GM19372 (cell line): ENCODE measurements at regions not wholly inside any gene's neighbourhood (a gene's known extent, or its start where the extent isn't known, plus 50 kb on each side); places are given as distances from the start of the nearest gene placed in this dataset.
"Not testable (repeated sequence)": the region's sequence is repeated elsewhere in the genome, so short reads cannot be mapped to it uniquely, and the experiment has no call there.

ENCODE experiments used
- ATAC-seq: cut with Tn5 transposase; IDR thresholded peaks from one replicate; pipeline ENCODE4 v1.9.1; 2021; ENCODE audit warnings: mild to moderate bottlenecking, low read depth, moderate library complexity; ENCODE audit not compliant: unreplicated experiment

DNA sequence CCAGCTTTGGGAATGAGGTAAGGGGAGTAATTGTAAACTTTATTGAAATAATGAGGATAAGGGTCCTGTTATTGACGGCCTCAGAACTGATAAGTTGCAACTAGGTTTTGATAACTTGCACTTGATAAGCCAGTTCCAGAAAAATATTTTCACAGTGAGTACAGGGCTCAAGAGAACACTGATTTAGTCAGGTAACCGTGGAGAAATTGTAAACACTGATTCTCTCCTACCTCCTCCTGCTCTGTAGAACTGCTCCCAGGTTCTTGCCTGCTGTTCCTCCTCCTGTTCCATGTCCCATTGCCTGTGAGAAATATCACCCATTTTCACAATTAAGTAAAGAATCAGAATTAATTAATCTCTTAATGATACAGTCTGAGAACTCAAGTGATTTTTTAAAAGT lies 55.0 kb upstream of the CXXC4 start:
- ATAC-seq, result no peak

DNA sequence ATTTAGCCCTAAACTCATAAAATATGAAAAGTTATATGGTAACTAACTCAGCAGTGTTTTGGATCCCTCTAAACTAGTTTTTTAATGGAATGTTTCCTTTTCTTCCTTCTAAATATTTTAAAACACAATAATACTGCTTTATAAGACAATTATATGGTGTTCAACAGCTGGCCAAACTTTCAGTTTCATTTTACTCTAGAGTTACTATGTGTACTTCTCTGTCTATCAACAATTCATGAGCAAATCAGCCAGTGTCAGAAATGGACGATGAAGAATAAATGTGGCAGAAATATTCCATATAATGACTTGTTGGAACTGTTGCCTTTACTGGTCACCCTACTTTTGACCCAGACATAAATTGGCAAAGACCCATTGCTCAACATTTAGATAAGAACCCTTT lies 64.8 kb upstream of the CXXC4 start:
- no peak for ATAC-seq

DNA sequence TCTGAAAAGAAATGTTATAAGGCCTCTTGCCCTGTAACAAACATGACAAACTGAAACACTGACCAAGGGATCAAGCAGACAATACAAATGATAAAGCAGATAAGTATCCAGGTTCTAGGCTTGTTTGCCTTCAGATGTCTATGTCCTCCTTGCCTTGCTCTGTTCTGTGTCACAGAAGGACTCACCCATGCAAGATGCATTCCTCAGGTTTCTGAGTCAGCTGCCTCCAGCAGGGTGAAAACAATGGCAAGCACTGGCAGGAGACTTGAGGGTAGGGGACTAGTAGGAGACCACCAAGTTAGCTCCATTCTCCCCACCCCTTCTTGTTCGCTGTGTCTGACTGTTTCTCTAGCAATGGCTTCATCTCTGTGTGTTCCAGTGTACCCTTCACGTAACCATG lies 76.6 kb upstream of the CXXC4 start:
- ATAC-seq, result no peak

DNA sequence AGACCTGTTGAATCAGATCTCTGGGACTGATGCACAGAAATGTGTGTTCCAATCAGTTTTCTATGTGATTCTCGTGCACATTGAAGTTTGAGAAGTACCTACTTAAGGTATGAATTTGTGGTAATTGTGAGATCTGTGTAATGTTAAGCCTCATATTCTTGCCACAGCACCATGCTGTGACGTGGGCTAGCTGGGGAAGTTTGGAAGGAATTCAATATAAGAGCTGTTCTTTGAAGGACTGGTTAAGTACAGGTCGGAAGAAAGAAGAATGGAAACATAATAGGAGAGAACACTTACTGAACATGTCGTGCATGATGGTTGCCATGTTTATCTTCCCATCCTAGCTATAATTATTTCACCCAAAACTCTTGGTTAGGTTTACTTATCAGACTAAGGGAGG lies 79.7 kb upstream of the CXXC4 start:
- no peak for ATAC-seq

DNA sequence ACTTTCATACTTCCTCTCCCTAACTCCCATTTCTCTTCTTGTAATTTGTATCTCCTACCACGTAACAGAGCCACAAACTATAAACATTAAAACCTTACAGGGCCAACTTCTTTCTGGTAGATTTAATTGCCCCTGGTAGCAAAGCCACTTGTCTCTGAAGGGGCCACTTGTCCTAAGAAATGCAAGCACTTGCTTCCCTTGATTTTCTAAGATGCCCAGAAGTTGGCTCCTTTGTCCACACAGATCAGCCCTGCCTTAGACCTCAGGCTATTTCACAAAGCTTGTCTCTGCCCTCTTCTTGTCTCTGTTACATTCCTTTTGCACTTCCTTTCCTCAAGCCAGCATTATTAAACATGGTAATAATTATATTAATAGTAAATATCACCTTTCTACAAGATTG lies 80.6 kb upstream of the CXXC4 start:
- no peak for ATAC-seq

DNA sequence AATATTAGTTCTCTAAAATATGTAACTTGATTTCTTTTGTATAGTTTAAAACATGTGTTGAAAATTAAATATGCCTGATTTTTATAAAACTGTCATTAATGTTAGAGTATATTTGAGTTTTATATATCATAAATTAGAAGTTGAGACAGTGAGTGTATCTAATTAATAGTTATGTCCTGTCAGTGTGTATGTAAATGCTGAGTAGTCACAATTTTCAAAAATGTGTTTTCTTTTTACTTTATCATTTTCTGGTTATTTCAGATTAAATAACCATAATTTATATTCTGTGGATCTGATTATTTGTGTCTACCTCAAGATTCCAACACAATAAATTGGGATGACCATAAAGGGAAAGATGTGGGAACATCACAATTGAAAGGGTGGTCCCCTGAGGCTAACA lies 82.7 kb upstream of the CXXC4 start:
- no peak for ATAC-seq

DNA sequence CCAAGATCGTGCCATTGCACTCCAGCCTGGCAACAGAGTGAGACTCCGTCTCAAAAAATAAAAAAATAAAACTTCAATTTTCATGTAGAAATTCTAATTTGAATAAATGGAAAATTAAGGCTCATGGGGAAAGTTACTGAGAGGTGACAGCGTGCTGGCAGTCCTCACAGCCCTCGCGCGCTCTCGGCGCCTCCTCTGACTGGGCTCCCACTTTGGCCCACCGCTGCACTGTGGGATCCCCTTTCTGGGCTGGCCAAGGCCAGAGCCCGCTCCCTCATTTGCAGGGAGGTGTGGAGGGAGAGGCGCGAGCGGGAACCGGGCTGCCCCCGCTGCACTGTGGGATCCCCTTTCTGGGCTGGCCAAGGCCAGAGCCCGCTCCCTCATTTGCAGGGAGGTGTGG lies 86.8 kb upstream of the CXXC4 start:
- ATAC-seq, result not testable (repeated sequence)

DNA sequence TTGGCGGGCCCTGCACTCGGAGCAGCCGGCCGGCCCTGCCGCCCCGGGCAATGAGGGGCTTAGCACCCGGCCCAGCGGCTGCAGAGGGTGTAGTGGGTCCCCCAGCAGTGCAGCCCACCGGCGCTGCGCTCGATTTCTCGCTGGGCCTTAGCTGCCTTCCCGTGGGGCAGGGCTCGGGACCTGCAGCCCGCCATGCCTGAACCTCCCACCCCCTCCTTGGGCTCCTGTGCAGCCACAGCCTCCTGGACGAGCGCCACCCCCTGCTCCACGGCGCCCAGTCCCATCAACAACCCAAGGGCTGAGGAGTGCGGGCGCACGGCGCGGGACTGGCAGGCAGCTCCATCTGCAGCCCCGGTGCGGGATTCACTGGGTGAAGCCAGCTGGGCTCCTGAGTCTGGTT lies 87.4 kb upstream of the CXXC4 start:
- not testable (repeated sequence) for ATAC-seq

DNA sequence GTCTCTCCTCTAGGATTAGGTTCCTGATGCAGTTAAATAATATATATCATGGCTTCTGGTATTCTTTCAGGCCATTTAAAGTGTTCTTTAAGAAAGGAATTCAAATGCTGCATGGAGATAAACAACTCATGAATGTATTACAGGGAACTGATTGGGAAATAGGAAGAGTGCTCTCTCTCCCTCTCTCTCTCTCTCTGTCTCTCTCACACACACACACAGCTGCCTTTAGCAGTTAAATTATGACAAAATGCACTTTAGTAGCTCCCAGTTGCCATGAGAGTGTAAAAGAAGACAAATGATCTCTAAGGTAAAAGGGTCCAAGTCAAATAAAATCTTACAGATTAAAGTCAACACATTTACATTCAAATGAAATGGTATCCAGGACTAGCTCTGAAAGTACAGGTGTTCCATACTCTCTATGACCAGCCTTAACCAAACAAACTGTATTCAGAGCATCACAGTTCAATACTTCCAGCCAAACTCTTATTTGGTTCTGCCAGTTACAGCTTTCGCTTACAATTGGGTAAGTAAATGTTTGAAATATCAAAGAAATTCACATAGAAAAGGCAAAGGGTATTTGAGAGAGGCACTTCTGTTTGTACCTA lies 94.7 kb upstream of the CXXC4 start:
- ATAC-seq, result no peak

DNA sequence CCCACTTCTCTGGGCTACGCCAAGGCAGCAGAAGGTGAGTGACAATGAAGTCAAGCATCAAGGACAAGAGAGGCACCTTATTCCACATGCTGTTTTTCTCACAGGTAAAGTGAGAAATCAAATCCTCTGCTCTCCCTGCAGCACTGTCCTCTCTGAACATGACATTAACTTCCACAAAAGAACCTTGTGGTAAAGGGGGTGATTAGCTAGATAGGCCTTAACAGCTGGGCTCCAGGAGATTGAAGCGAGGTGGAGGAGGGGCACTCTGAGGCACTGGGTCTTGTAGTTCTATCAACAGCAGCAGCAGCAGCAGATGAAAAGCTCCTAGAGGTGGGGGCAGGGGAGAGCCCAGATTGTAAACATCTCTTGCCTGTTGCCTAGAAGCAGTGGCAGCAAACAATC lies 96.8 kb upstream of the CXXC4 start:
- ATAC-seq, result no peak

DNA sequence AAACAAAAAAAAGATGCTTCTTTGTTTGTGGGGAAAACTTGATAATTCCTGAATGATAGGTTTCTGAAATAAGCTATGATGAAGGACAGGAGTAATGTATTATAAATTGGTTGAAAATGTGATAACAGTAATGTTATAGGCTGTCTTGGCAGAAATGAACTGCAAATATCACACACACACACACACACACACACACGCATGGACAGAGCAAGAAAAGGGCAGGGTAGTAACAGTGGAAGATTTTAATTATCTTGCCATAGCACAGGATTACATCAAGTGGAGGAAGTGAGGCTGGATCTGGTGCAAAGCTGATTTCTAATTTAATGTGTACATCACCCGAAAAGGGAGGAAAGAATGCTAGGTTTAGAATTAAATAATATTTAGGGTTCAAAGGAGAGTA lies 97.5 kb upstream of the CXXC4 start:
- no peak for ATAC-seq

DNA sequence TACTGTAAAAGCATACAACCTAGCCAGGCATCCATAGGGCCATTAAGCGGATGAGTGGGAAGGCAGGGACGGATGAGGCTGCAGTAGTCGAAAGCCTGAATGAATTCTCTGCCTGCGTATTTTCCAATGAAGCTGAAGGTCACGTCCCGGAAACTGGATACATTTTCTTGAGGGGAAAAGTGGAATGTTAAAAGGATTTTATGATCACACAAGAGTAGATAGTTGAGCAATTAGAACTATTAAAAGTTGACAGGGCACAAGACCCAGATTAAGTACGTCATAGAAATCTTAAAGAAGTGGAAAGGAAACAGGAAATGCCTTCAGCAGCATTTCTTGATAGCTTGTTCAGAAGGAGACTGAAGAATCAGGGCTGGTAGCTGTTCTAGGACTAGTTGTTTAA lies 98.3 kb upstream of the CXXC4 start:
- no peak for ATAC-seq

DNA sequence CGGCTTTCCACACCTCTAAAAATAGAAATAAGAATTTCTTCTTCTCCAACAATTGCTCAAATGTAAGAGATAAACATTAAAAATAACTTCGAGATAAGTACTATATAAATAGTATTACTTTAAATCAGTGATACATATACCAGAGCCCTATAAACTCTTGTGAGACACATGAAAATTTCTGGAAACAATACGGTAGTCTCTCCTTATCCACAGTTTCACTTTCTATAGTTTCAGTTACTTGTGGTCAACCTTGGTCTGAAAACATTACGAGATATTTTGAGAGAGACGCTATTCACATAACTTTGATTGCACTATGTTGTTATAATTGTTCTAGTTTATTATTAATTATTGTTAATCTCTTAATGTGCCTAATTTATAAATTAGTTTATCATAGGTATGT lies 101.5 kb upstream of the CXXC4 start:
- ATAC-seq, result no peak

DNA sequence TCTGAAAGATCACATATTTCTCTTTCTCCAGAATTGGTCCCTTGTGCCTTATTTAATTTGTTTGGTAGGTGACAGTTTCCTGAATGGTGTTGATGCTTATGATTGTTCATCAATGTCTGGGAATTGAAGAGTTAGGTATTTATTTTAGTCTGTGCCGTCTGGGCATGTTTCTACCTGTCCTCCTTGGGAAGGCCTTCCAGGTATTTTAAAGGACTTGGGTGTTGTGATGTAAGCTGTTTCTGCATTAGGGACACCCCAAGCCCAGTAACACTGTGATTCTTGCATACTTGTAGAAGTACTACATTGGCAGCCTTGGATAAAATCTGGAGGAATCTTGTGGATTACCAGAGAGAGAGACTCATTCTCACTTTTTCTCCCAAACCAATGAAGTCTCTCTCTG lies 120.8 kb upstream of the CXXC4 start:
- ATAC-seq, result no peak

DNA sequence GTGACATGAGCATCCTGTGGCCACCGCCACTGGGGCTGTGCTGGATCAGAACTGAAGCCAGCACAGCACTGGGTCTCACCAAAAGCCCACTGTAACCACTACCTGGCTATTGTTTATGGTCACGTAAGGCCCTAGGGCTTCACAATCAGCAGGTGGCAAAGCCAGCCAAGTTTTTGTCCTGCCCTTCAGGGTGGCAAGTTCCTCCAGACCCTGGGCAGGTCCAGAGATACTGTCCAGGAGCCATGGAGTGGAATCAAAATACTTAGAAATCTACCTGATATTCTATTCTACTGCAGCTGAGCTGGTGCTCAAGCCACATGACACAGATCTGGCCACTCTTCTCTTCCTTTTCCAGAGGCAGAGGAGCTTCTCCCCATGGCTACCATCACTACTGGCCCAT lies 121.2 kb upstream of the CXXC4 start:
- ATAC-seq, result no peak

DNA sequence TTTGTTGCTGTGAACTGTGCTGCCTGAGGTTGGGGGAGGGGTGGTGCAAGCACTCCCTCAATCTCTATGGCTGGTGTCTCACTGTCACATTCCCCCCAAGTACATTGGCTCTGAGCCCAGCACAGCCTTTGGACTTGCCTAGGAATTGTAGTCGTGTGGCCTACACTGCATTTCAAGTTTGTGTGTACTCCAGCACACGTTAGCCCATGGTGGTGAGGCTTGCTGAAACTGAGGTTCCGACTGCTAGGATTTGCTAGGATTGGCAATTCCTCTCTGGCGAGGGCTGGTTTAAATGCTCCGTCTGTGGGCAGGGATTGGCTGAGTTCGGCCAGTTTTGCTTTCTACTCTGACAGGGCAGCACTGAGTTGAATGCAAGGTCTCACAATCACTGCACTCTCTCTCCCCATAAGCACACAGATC lies 121.7 kb upstream of the CXXC4 start:
- ATAC-seq, result no peak

DNA sequence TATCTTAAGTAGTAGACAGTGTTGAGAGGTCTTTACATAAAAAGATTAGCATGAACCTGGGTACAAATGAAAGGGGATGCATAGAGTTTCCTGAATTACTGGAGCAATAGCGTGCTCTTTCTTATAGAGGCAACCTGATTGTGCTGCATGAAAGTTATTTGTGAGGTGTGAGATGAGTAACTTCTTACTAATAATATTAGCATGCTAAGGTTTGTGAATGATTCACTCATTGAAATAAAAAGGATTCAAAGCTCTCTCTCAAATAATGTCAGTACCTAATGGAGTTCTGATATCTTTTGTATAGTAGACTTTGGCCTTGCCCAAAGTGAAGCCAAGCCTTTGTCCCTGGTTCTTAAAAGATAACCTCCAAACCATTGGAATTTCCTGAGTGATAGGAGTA lies 131.0 kb upstream of the CXXC4 start:
- no peak for ATAC-seq

DNA sequence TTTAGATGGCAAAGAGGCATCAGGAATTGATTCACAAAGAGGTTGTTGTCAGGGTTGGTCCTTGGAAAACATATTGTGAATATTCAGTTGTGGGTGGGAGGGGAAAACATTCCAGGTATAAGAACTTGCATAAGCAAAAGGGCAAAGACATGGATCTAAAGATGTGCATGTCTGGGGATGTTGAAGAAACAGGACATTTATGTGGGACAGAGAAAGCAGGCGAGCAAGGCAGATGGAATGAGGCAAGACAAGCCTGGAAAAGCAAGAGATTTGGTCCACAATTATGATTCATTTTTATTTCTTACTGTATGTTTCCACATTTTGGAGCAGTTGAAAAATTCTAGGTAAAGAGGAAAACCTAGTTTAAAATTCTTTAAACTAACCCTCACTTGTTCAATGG lies 134.9 kb upstream of the CXXC4 start:
- no peak for ATAC-seq

DNA sequence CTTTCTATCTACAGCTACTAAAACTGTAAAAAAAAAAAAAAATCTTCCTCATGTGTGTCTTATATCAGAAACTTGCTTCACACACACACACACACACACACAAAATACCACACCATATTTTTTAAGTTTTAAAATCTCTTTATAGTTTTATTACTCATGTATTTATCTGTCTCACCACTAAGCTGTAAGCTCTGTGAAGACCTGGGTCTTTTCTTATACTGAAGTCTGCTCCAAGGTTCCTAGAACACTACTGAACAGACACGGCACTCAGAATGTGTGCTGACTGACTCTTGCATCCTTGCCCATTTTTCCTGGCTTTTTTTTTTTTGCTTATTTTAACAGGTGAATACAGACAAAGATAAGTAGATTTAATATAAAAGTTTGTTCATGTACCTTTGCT lies 135.6 kb upstream of the CXXC4 start:
- no peak for ATAC-seq

DNA sequence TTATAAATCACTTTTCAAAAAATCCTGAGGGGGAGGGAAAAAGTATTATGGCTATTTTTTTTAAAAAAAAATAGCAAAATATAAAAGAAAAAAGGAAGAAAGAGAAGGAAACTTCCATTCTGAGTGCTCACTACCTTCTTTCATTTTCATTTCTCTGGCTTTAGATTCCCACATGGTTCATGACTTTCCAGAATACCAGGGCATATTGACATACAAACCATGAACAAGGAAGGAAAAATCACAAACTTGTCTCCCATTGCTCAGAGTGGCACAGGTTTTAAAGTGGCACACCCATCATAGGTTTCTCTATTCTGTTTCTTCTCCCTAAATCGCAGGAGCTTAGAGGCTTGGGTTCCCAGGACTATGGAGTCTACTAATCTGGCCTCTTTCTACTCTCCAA lies 136.3 kb upstream of the CXXC4 start:
- no peak for ATAC-seq

DNA sequence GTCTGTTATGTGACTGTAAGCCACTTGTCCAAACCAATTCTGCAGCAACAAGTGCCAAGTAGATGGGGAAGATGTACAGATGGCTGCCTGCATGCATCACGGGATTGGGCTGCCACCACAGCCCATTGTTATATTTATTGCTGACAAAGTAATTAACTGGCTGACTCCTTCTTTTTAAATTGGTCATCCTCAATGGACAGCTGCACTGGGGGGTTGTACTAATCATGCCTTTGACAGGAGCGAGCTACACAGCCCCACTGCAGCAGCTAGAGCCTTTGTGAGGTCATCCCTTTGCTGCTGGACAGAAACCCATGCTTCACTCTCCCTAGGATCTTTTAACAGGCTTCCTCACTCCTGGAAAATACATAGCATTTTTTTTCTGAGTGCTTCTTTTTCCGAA lies 146.7 kb upstream of the CXXC4 start:
- ATAC-seq, result no peak

DNA sequence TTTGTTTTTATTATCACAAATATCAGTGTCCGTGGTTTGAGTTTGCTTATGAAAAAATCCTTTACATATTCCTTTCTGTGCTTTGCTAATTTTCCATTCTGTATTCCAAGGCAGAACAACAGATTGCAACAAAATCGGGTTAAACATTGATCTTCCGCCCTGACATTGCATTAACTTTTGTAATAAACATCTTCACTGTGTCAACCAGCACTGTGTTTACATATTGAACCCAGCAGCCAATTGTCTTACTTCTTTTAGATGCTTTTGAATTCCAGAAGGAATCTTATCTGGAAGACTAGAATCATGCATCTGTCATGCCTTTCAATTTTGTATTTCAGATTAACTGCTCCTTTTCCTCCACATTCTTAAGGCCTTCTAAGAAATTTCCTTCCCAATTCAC lies 147.8 kb upstream of the CXXC4 start:
- ATAC-seq, result no peak

DNA sequence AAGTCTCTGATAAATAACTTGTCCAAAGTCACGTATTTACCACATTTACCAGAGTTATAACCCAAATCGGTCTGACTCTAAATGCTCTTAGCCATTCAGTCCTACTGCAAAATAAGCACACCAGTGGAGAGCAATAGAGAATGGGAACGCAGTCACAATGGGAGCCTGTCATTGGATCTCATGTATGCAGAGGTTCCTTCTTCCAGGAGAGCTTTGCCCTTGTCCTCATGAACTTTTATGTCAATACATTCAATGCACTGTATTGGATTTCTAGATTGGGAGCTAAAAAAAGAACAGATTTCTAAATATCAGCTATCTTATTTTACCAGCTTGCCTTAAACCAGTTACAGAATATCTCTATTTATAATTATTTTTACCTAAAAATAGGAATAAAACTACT lies 149.1 kb upstream of the CXXC4 start:
- no peak for ATAC-seq
